NB4 (cell line): ENCODE measurements at regions not wholly inside any gene's neighbourhood (a gene's known extent, or its start where the extent isn't known, plus 50 kb on each side); places are given as distances from the start of the nearest gene placed in this dataset.

Experiments used
- MAX ChIP-seq: IDR thresholded peaks from 2 replicates; pipeline ENCODE4 v1.6.1; 2011; ENCODE audit warnings: low read depth, low read length
- MYC ChIP-seq: IDR thresholded peaks from 2 replicates; pipeline ENCODE4 v1.6.1; 2011; ENCODE audit warnings: low read depth, low read length
- POLR2A ChIP-seq: IDR thresholded peaks from 2 replicates; pipeline ENCODE4 v1.6.1; 2011; ENCODE audit warnings: mild to moderate bottlenecking; ENCODE audit not compliant: insufficient read length; ENCODE audit errors: extremely low read depth
- TF ChIP-seq, protein P1 (sequence below): IDR thresholded peaks from one replicate; pipeline ENCODE4 v1.5.1; 2012; ENCODE audit warnings: low read depth, low read length

DNA sequence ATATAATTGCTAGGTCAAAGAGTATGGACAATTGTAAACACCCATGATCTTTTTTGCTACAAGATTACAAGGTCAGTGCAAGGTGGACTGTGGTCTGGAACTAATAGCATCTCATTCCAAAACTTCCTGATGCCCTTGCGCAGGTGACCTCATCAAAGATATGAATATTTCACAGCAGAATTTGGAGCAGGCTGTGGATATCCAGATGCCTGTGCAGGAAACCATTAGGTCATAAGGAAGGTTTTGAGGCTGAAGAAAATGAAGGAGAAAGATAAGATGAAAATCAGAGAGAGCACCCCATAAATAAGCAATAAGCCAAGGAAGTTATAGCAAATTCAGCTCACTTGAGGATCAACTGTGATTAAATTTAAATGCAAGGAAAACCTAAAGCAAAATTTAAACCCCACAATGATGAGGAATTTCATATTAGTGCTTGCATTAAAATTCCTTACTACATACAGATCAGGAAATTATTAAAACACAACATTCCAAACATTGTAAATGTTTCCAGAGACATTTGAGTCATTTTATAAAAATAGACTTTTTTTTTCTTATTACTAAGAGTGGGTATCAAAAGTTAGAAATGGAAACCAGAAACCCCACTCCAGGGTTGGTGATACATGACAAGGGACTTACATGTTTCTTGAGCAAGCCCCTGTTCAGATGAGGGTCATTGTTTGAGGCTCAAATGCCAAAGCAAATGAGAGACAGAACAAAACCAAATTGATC lies 100.7 kb upstream of the FAM9C start:
- TF ChIP-seq POLR2A (no peak), MAX (no peak), MYC (no peak)
- TF ChIP-seq, protein P1, sequence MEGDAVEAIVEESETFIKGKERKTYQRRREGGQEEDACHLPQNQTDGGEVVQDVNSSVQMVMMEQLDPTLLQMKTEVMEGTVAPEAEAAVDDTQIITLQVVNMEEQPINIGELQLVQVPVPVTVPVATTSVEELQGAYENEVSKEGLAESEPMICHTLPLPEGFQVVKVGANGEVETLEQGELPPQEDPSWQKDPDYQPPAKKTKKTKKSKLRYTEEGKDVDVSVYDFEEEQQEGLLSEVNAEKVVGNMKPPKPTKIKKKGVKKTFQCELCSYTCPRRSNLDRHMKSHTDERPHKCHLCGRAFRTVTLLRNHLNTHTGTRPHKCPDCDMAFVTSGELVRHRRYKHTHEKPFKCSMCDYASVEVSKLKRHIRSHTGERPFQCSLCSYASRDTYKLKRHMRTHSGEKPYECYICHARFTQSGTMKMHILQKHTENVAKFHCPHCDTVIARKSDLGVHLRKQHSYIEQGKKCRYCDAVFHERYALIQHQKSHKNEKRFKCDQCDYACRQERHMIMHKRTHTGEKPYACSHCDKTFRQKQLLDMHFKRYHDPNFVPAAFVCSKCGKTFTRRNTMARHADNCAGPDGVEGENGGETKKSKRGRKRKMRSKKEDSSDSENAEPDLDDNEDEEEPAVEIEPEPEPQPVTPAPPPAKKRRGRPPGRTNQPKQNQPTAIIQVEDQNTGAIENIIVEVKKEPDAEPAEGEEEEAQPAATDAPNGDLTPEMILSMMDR: no peak
